D341Med (cell line): ENCODE measurements at regions not wholly inside any gene's neighbourhood (a gene's known extent, or its start where the extent isn't known, plus 50 kb on each side); places are given as distances from the start of the nearest gene placed in this dataset.

ENCODE experiments used
- DNase-seq: peaks from one replicate; pipeline ENCODE4 v3.0.0; 2012; ENCODE audit warnings: low spot score

GRCh38 chr21:35368326-35368725 is 319.2 kb upstream of the RUNX1 start:
- DNase-seq: no peak

- DNase-seq: no peak
Measured at GRCh38 chr21:35367553-35367952, 318.5 kb upstream of the RUNX1 start.

- DNase-seq: no peak
Measured at GRCh38 chr21:35366394-35367080, 317.4 kb upstream of the RUNX1 start.

GRCh38 chr21:35363458-35363857 is 314.4 kb upstream of the RUNX1 start:
- no peak for DNase-seq

GRCh38 chr21:35361988-35362387 is 312.9 kb upstream of the RUNX1 start:
- no peak for DNase-seq

- DNase-seq: no peak
Measured at GRCh38 chr21:35360870-35361570, 311.9 kb upstream of the RUNX1 start.

GRCh38 chr21:35359076-35359475 is 310.0 kb upstream of the RUNX1 start:
- DNase-seq: no peak

GRCh38 chr21:35358008-35358407 is 308.9 kb upstream of the RUNX1 start:
- no peak for DNase-seq

- DNase-seq: no peak
Measured at GRCh38 chr21:35357041-35357780, 308.1 kb upstream of the RUNX1 start.

- DNase-seq: no peak
Measured at GRCh38 chr21:35354078-35354477, 305.0 kb upstream of the RUNX1 start.

GRCh38 chr21:35352793-35353192 is 303.7 kb upstream of the RUNX1 start:
- no peak for DNase-seq

GRCh38 chr21:35352066-35352770 is 303.1 kb upstream of the RUNX1 start:
- DNase-seq: no peak

GRCh38 chr21:35351434-35351833 is 302.3 kb upstream of the RUNX1 start:
- no peak for DNase-seq

GRCh38 chr21:35350965-35351364 is 301.9 kb upstream of the RUNX1 start:
- DNase-seq: no peak

- no peak for DNase-seq
Measured at GRCh38 chr21:35349376-35350080, 300.4 kb upstream of the RUNX1 start.

GRCh38 chr21:35348686-35349085 is 299.6 kb upstream of the RUNX1 start:
- DNase-seq: no peak

- no peak for DNase-seq
Measured at GRCh38 chr21:35346697-35347096, 297.6 kb upstream of the RUNX1 start.

GRCh38 chr21:35345954-35346353 is 296.9 kb upstream of the RUNX1 start:
- no peak for DNase-seq

GRCh38 chr21:35344582-35344981 is 295.5 kb upstream of the RUNX1 start:
- no peak for DNase-seq

GRCh38 chr21:35343046-35343819 is 294.1 kb upstream of the RUNX1 start:
- no peak for DNase-seq

- DNase-seq: no peak
Measured at GRCh38 chr21:35342440-35342839, 293.3 kb upstream of the RUNX1 start.
